ENCODE measurements at regions not wholly inside any gene's neighbourhood (a gene's known extent, or its start where the extent isn't known, plus 50 kb on each side); places are given as distances from the start of the nearest gene placed in this dataset.

GRCh38 chr16:35198223-35199199 lies 1739.1 kb downstream of the TP53TG3F start:
- H3K27ac ChIP-seq, result no peak overlapping the region
- H3K9me3 ChIP-seq, result peaks cover 0 to 26% (median 0%) of the 10 kb centered on the region in 4 donors
- H3K4me1 ChIP-seq, result no peaks in the 10 kb centered on the region
- H3K4me3 ChIP-seq, result no peak overlapping the region
- 73 to 77% methylated on average over 22 to 26 of the region's 26 CpGs for WGBS, 2 donors
- TF ChIP-seq POLR2A (IDR thresholded peaks at IDR 0.05), result no peak
- no peak for TF ChIP-seq POLR2AphosphoS5 (IDR thresholded peaks at IDR 0.05)
- no peak for TF ChIP-seq CTCF (IDR thresholded peaks at IDR 0.05)
- TF ChIP-seq EP300 (IDR thresholded peaks at IDR 0.05), result no peak
- H3K27me3 ChIP-seq, result no peaks in the 10 kb centered on the region
- DNase-seq (peak in 1 of 2 donors; percentile 29), ATAC-seq (ENCODE audit: low FRiP score in 2 of 2) (no peak)
- H3K36me3 ChIP-seq, result no peaks in the 10 kb centered on the region

- Histone ChIP-seq H3K9me3 (peaks cover 0 to 17% (median 0%) of the 10 kb centered on the region in 4 donors), H3K4me3 (no peak overlapping the region), H3K4me1 (no peaks in the 10 kb centered on the region), H3K36me3 (no peaks in the 10 kb centered on the region), H3K27me3 (no peaks in the 10 kb centered on the region), H3K27ac (no peak overlapping the region)
- TF ChIP-seq CTCF (IDR thresholded peaks at IDR 0.05) (no peak), POLR2AphosphoS5 (IDR thresholded peaks at IDR 0.05) (no peak), EP300 (IDR thresholded peaks at IDR 0.05) (no peak), POLR2A (IDR thresholded peaks at IDR 0.05) (no peak)
- 22 to 57% methylated on average over 1 of the region's 1 CpG for WGBS, 2 donors
- ATAC-seq (ENCODE audit: low FRiP score in 2 of 2), result peak in 1 of 2 donors; percentile 5
- no peak for DNase-seq
These were observed 1741.2 kb downstream of the TP53TG3F start for GRCh38 chr16:35200662-35201061.

- TF ChIP-seq POLR2A (IDR thresholded peaks at IDR 0.05), result no peak
- TF ChIP-seq EP300 (IDR thresholded peaks at IDR 0.05), result no peak
- no peak for TF ChIP-seq CTCF (IDR thresholded peaks at IDR 0.05)
- no peak for TF ChIP-seq POLR2AphosphoS5 (IDR thresholded peaks at IDR 0.05)
- H3K4me1 ChIP-seq, result no peaks in the 10 kb centered on the region
- H3K27ac ChIP-seq, result no peak overlapping the region
- 80 to 81% methylated on average over 5 of the region's 5 CpGs for WGBS, 2 donors
- peaks cover 0 to 17% (median 0%) of the 10 kb centered on the region in 4 donors for H3K9me3 ChIP-seq
- H3K27me3 ChIP-seq, result no peaks in the 10 kb centered on the region
- DNase-seq (no peak), ATAC-seq (ENCODE audit: low FRiP score in 2 of 2) (no peak)
- H3K4me3 ChIP-seq, result no peak overlapping the region
- H3K36me3 ChIP-seq, result no peaks in the 10 kb centered on the region
These were observed 1741.7 kb downstream of the TP53TG3F start for GRCh38 chr16:35201151-35201550.

GRCh38 chr16:35203636-35204035 lies 1744.2 kb downstream of the TP53TG3F start:
- DNase-seq, result no peak
- Histone ChIP-seq H3K27ac (no peak overlapping the region), H3K36me3 (no peaks in the 10 kb centered on the region), H3K9me3 (peaks cover 0 to 14% (median 0%) of the 10 kb centered on the region in 4 donors), H3K4me3 (no peak overlapping the region), H3K4me1 (no peaks in the 10 kb centered on the region), H3K27me3 (no peaks in the 10 kb centered on the region)
- WGBS, 2 donors, result 53 to 85% methylated on average over 2 of the region's 2 CpGs
- ATAC-seq (ENCODE audit: low FRiP score in 2 of 2), result no peak
- TF ChIP-seq EP300 (IDR thresholded peaks at IDR 0.05), result no peak
- TF ChIP-seq POLR2A (IDR thresholded peaks at IDR 0.05), result no peak
- TF ChIP-seq CTCF (IDR thresholded peaks at IDR 0.05), result no peak
- TF ChIP-seq POLR2AphosphoS5 (IDR thresholded peaks at IDR 0.05), result no peak
